T-helper 17 cell (primary cell): ENCODE measurements at regions not wholly inside any gene's neighbourhood (a gene's known extent, or its start where the extent isn't known, plus 50 kb on each side); places are given as distances from the start of the nearest gene placed in this dataset.

ENCODE experiments used
- ATAC-seq: fragments of 150-1000 bp; cut with Tn5 transposase; 2 replicates; pipeline ENCODE4 v1.10.0; 2021; ENCODE audit warnings: mild to moderate bottlenecking, moderate library complexity
- DNase-seq, 3 donors: peaks; one replicate each; pipeline versions ENCODE4 v3.0.0 to v3.0.0-alpha.2; 2020 to 2021
- H3K9me3 ChIP-seq: one replicate; pipeline ENCODE4 v1.7.0; 2013; ENCODE audit warnings: low read length, mild to moderate bottlenecking; ENCODE audit not compliant: control insufficient read depth, poor library complexity, severe bottlenecking
- H3K27ac Mint-ChIP-seq: one replicate; pipeline ENCODE4 v1.8.0; 2022; ENCODE audit warnings: mild to moderate bottlenecking, moderate library complexity, mixed read lengths
- H3K27me3 Mint-ChIP-seq: one replicate; pipeline ENCODE4 v1.8.0; 2022; ENCODE audit warnings: mixed read lengths
- H3K36me3 Mint-ChIP-seq: one replicate; pipeline ENCODE4 v1.8.0; 2022; ENCODE audit warnings: low read depth, mixed read lengths
- H3K4me1 Mint-ChIP-seq: one replicate; pipeline ENCODE4 v1.8.0; 2022; ENCODE audit warnings: mild to moderate bottlenecking, mixed read lengths
- H3K4me3 Mint-ChIP-seq: one replicate; pipeline ENCODE4 v1.8.0; 2022; ENCODE audit warnings: mild to moderate bottlenecking, moderate library complexity, mixed read lengths

GRCh38 chr16:6605490-6605889 lies 727.2 kb upstream of the RBFOX1 start:
- Mint-ChIP-seq H3K27ac (no peak overlapping the region), H3K27me3 (no peaks in the 10 kb centered on the region), H3K36me3 (no peaks in the 10 kb centered on the region), H3K4me1 (no peaks in the 10 kb centered on the region), H3K4me3 (no peak overlapping the region)
- DNase-seq (no peak), ATAC-seq (no peak)
- no peaks in the 10 kb centered on the region for H3K9me3 ChIP-seq

GRCh38 chr16:6603780-6604325 lies 728.8 kb upstream of the RBFOX1 start:
- no peaks in the 10 kb centered on the region for H3K27me3 Mint-ChIP-seq
- no peaks in the 10 kb centered on the region for H3K4me1 Mint-ChIP-seq
- H3K4me3 Mint-ChIP-seq: no peak overlapping the region
- DNase-seq: no peak
- no peak overlapping the region for H3K27ac Mint-ChIP-seq
- no peaks in the 10 kb centered on the region for H3K36me3 Mint-ChIP-seq
- H3K9me3 ChIP-seq: no peaks in the 10 kb centered on the region
- no peak for ATAC-seq

GRCh38 chr16:6602405-6602804 lies 730.2 kb upstream of the RBFOX1 start:
- DNase-seq (no peak), ATAC-seq (no peak)
- Mint-ChIP-seq H3K36me3 (no peaks in the 10 kb centered on the region), H3K27me3 (no peaks in the 10 kb centered on the region), H3K4me3 (no peak overlapping the region), H3K4me1 (no peaks in the 10 kb centered on the region), H3K27ac (no peak overlapping the region)
- H3K9me3 ChIP-seq: no peaks in the 10 kb centered on the region

DNA sequence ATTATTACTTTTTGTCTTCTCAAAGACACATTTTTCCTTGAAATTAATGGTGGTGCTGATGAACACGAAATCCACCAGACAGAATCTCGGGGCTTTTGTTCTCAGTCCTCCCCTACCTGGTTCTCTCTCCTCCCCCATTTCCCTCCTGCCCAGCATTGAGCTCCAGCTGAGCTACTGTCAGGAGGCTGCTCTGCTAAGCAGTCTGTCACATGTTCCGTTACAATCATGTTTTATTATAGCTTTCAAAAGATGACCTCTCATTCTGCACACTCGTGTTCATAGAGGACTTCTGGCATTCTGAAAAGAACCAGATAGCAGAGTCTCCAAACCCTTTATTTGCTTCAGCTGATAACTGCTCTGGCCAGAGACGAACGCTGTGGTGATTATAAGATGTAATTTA lies 732.5 kb upstream of the RBFOX1 start:
- no peak overlapping the region for H3K4me3 Mint-ChIP-seq
- H3K27me3 Mint-ChIP-seq: no peaks in the 10 kb centered on the region
- no peak for ATAC-seq
- no peaks in the 10 kb centered on the region for H3K9me3 ChIP-seq
- no peak for DNase-seq
- H3K4me1 Mint-ChIP-seq: no peaks in the 10 kb centered on the region
- no peak overlapping the region for H3K27ac Mint-ChIP-seq
- H3K36me3 Mint-ChIP-seq: no peaks in the 10 kb centered on the region

DNA sequence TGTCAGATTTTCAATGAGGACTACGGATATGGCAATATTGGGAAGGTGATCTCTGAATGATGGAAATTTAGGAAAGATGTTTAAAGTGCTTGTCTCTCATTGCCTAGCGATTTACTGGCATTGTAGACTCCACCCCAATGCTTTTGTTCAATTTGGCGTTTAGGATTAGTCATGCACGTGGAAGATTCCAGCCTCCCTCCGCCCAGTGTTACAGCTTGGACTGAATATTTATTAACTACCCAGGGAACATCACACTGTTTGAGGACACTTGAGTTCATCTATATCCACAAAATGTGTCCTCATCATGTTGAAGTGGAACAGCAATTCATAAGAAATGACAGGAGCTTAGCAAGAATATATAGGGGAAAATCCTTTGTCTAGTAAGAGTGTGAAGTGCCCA lies 738.8 kb upstream of the RBFOX1 start:
- H3K27me3 Mint-ChIP-seq: no peaks in the 10 kb centered on the region
- ATAC-seq (no peak), DNase-seq (no peak)
- H3K4me3 Mint-ChIP-seq: no peak overlapping the region
- no peaks in the 10 kb centered on the region for H3K36me3 Mint-ChIP-seq
- H3K4me1 Mint-ChIP-seq: no peaks in the 10 kb centered on the region
- H3K27ac Mint-ChIP-seq: no peak overlapping the region
- no peaks in the 10 kb centered on the region for H3K9me3 ChIP-seq

- H3K9me3 ChIP-seq: no peaks in the 10 kb centered on the region
- H3K4me1 Mint-ChIP-seq: no peaks in the 10 kb centered on the region
- no peak overlapping the region for H3K4me3 Mint-ChIP-seq
- DNase-seq: no peak
- ATAC-seq: no peak
- H3K27me3 Mint-ChIP-seq: no peaks in the 10 kb centered on the region
- H3K36me3 Mint-ChIP-seq: no peaks in the 10 kb centered on the region
- no peak overlapping the region for H3K27ac Mint-ChIP-seq
These were observed 756.0 kb upstream of the RBFOX1 start for GRCh38 chr16:6576606-6577005.

- no peak for DNase-seq
- Mint-ChIP-seq H3K27me3 (no peaks in the 10 kb centered on the region), H3K4me1 (no peaks in the 10 kb centered on the region), H3K27ac (no peak overlapping the region), H3K4me3 (no peak overlapping the region), H3K36me3 (no peaks in the 10 kb centered on the region)
- no peak for ATAC-seq
- no peaks in the 10 kb centered on the region for H3K9me3 ChIP-seq
These were observed 756.5 kb upstream of the RBFOX1 start for GRCh38 chr16:6576113-6576512.

- no peaks in the 10 kb centered on the region for H3K27me3 Mint-ChIP-seq
- H3K27ac Mint-ChIP-seq: no peak overlapping the region
- no peak for DNase-seq
- H3K9me3 ChIP-seq: peaks cover 1% of the 10 kb centered on the region
- H3K4me3 Mint-ChIP-seq: no peak overlapping the region
- ATAC-seq: no peak
- H3K4me1 Mint-ChIP-seq: no peaks in the 10 kb centered on the region
- no peaks in the 10 kb centered on the region for H3K36me3 Mint-ChIP-seq
These were observed 758.5 kb upstream of the RBFOX1 start for GRCh38 chr16:6574146-6574545.

- H3K9me3 ChIP-seq: peaks cover 2% of the 10 kb centered on the region
- no peaks in the 10 kb centered on the region for H3K27me3 Mint-ChIP-seq
- H3K27ac Mint-ChIP-seq: no peak overlapping the region
- DNase-seq (no peak), ATAC-seq (no peak)
- no peaks in the 10 kb centered on the region for H3K4me1 Mint-ChIP-seq
- no peaks in the 10 kb centered on the region for H3K36me3 Mint-ChIP-seq
- H3K4me3 Mint-ChIP-seq: no peak overlapping the region
These were observed 759.1 kb upstream of the RBFOX1 start for GRCh38 chr16:6573577-6573976.

- Mint-ChIP-seq H3K4me1 (no peaks in the 10 kb centered on the region), H3K4me3 (no peak overlapping the region), H3K36me3 (no peaks in the 10 kb centered on the region), H3K27ac (no peak overlapping the region), H3K27me3 (no peaks in the 10 kb centered on the region)
- H3K9me3 ChIP-seq: peaks cover 2% of the 10 kb centered on the region
- DNase-seq: no peak
- ATAC-seq: no peak
These were observed 761.6 kb upstream of the RBFOX1 start for GRCh38 chr16:6571044-6571443.

DNA sequence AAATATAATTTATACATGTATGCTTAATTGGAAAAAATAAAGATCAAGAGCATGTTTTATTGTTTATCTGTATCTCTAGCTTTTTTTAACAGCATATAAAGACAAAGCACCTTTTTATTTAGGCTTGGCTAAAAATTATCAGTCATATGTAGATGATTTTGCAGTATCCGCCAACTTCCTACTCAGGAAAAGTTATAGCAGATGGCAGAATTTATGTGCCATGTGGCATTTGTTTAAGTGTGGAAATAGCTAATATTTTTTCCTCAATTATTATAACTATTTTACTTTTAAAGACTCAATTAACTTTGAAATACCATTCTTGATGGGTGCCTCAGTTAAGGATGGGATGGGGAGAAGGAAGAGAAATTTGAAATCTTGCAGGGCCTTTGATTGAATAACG lies 762.1 kb upstream of the RBFOX1 start:
- Mint-ChIP-seq H3K4me1 (no peaks in the 10 kb centered on the region), H3K36me3 (no peaks in the 10 kb centered on the region), H3K4me3 (no peak overlapping the region), H3K27me3 (no peaks in the 10 kb centered on the region), H3K27ac (no peak overlapping the region)
- DNase-seq: no peak
- no peak for ATAC-seq
- H3K9me3 ChIP-seq: peaks cover 2% of the 10 kb centered on the region

- Mint-ChIP-seq H3K4me3 (no peak overlapping the region), H3K36me3 (no peaks in the 10 kb centered on the region)
- no peak for ATAC-seq
These were observed 769.7 kb upstream of the RBFOX1 start for GRCh38 chr16:6562986-6563385.

GRCh38 chr16:6560306-6561100 lies 772.1 kb upstream of the RBFOX1 start:
- Mint-ChIP-seq H3K4me1 (no peaks in the 10 kb centered on the region), H3K4me3 (no peak overlapping the region), H3K27me3 (no peaks in the 10 kb centered on the region), H3K27ac (no peak overlapping the region), H3K36me3 (no peaks in the 10 kb centered on the region)
- H3K9me3 ChIP-seq: no peaks in the 10 kb centered on the region
- ATAC-seq: no peak
- no peak for DNase-seq

More at GRCh38 chr16:6562986-6563385, 769.7 kb upstream of the RBFOX1 start:
- Mint-ChIP-seq H3K27me3 (no peaks in the 10 kb centered on the region), H3K27ac (no peak overlapping the region), H3K4me1 (no peaks in the 10 kb centered on the region)
- no peaks in the 10 kb centered on the region for H3K9me3 ChIP-seq
- no peak for DNase-seq

GRCh38 chr16:6558661-6559060 lies 774.0 kb upstream of the RBFOX1 start:
- H3K36me3 Mint-ChIP-seq: no peaks in the 10 kb centered on the region
- ATAC-seq (no peak), DNase-seq (no peak)
- no peaks in the 10 kb centered on the region for H3K9me3 ChIP-seq
- no peak overlapping the region for H3K27ac Mint-ChIP-seq
- H3K27me3 Mint-ChIP-seq: no peaks in the 10 kb centered on the region
- no peak overlapping the region for H3K4me3 Mint-ChIP-seq
- no peaks in the 10 kb centered on the region for H3K4me1 Mint-ChIP-seq
